Stomach (tissue), 4 donors: ENCODE measurements at regions not wholly inside any gene's neighbourhood (a gene's known extent, or its start where the extent isn't known, plus 50 kb on each side); places are given as distances from the start of the nearest gene placed in this dataset.

Experiments
- CTCF ChIP-seq, 7 experiments: fragments of 450-650 bp in 4 of 7; fragments of 200-600 bp in 3 of 7; sonication (generic) in 3 of 7; IDR thresholded peaks; one replicate each; pipeline ENCODE4 v1.5.1; 2016 to 2019; ENCODE audit warnings: antibody characterized with exemption in 7 of 7, control low read depth in 2 of 7, mild to moderate bottlenecking in 1 of 7
- POLR2A ChIP-seq, 4 donors: fragments of 450-650 bp; IDR thresholded peaks; one replicate each; pipeline ENCODE4 v1.6.1; 2016; ENCODE audit warnings: antibody characterized with exemption in 4 of 4, control low read depth in 2 of 4, mild to moderate bottlenecking in 1 of 4, moderate library complexity in 1 of 4

- TF ChIP-seq CTCF (IDR thresholded peaks at IDR 0.05) (no peak), POLR2A (IDR thresholded peaks at IDR 0.05) (no peak)
Observed at GRCh38 chr1:238619652-238620051, 728.9 kb upstream of the ZP4 start.
